Hepatocyte (in vitro differentiated cells): ENCODE measurements at regions not wholly inside any gene's neighbourhood (a gene's known extent, or its start where the extent isn't known, plus 50 kb on each side); places are given as distances from the start of the nearest gene placed in this dataset.

Experiments used
- DNase-seq: peaks from one replicate; pipeline ENCODE4 v3.0.0-alpha.2; 2016; ENCODE audit warnings: low spot score
- H2AFZ ChIP-seq: fragments of 200-600 bp; sonication (generic); 2 replicates; pipeline ENCODE4 v1.6.0; 2016; ENCODE audit warnings: antibody characterized with exemption, mild to moderate bottlenecking
- H3K27ac ChIP-seq: fragments of 200-600 bp; sonication (generic); 2 replicates; pipeline ENCODE4 v1.5.1; 2016; ENCODE audit warnings: mild to moderate bottlenecking
- H3K27me3 ChIP-seq: fragments of 200-600 bp; sonication (generic); 2 replicates; pipeline ENCODE4 v1.6.1; 2016
- H3K36me3 ChIP-seq: fragments of 200-600 bp; sonication (generic); replicated peaks from 2 replicates; pipeline ENCODE4 v1.5.1; 2016; ENCODE audit warnings: low read depth; ENCODE audit not compliant: insufficient read depth
- H3K4me1 ChIP-seq: fragments of 200-600 bp; sonication (generic); 2 replicates; pipeline ENCODE4 v1.5.1; 2016; ENCODE audit warnings: mild to moderate bottlenecking, moderate library complexity; ENCODE audit not compliant: insufficient read depth
- H3K4me2 ChIP-seq: fragments of 200-600 bp; sonication (generic); 2 replicates; pipeline ENCODE4 v1.6.0; 2016
- H3K4me3 ChIP-seq: fragments of 200-600 bp; sonication (generic); 2 replicates; pipeline ENCODE4 v1.5.1; 2016; ENCODE audit warnings: mild to moderate bottlenecking
- H3K79me2 ChIP-seq: fragments of 200-600 bp; sonication (generic); 2 replicates; pipeline ENCODE4 v1.6.0; 2017; ENCODE audit warnings: mild to moderate bottlenecking
- H3K9me2 ChIP-seq: fragments of 200-600 bp; sonication (generic); replicated peaks from 2 replicates; pipeline ENCODE4 v1.6.0; 2017; ENCODE audit warnings: mild to moderate bottlenecking; ENCODE audit not compliant: insufficient read depth
- H3K9me3 ChIP-seq: fragments of 200-600 bp; sonication (generic); 2 replicates; pipeline ENCODE4 v1.5.1; 2016; ENCODE audit warnings: low read depth, mild to moderate bottlenecking
- H4K20me1 ChIP-seq: fragments of 200-600 bp; sonication (generic); 2 replicates; pipeline ENCODE4 v1.6.0; 2016; ENCODE audit warnings: mild to moderate bottlenecking; ENCODE audit not compliant: insufficient read depth, poor library complexity, severe bottlenecking
- CTCF ChIP-seq: fragments of 200-600 bp; sonication (generic); IDR thresholded peaks from 2 replicates; pipeline ENCODE4 v1.5.1; 2016; ENCODE audit warnings: antibody characterized with exemption, mild to moderate bottlenecking; ENCODE audit not compliant: poor library complexity
- EZH2 ChIP-seq: fragments of 200-600 bp; sonication (generic); IDR thresholded peaks from 2 replicates; pipeline ENCODE4 v1.6.1; 2016; ENCODE audit warnings: antibody characterized with exemption, mild to moderate bottlenecking, borderline replicate concordance
- EZH2phosphoT487 ChIP-seq: fragments of 200-600 bp; sonication (generic); IDR thresholded peaks from one replicate; pipeline ENCODE4 v1.6.1; 2018; ENCODE audit warnings: antibody characterized with exemption, mild to moderate bottlenecking, low read depth, moderate library complexity; ENCODE audit not compliant: unreplicated experiment, severe bottlenecking
- WGBS: methylation state at CpG from one replicate; pipeline ENCODE4 v1.1.6; 2016; ENCODE audit warnings: low lambda C conversion rate; ENCODE audit errors: missing lambda C conversion rate; 5-methylcytosine and 5-hydroxymethylcytosine counted together

GRCh38 chr6:16043171-16044135, 85.4 kb upstream of the MYLIP start:
- H3K9me3 ChIP-seq = no peaks in the 10 kb centered on the region
- no peaks in the 10 kb centered on the region for H4K20me1 ChIP-seq
- H3K36me3 ChIP-seq = no peaks in the 10 kb centered on the region
- no peaks in the 10 kb centered on the region for H3K27me3 ChIP-seq
- no peak overlapping the region for H2AFZ ChIP-seq
- H3K4me2 ChIP-seq = no peak overlapping the region
- WGBS = 95% methylated on average over 5 of the region's 5 CpGs
- H3K4me3 ChIP-seq = no peak overlapping the region
- H3K9me2 ChIP-seq = no peaks in the 10 kb centered on the region
- no peaks in the 10 kb centered on the region for H3K79me2 ChIP-seq
- DNase-seq = no peak
- no peak overlapping the region for H3K27ac ChIP-seq
- H3K4me1 ChIP-seq = no peaks in the 10 kb centered on the region
- no peak for TF ChIP-seq EZH2
- TF ChIP-seq CTCF = no peak
- TF ChIP-seq EZH2phosphoT487 = no peak

GRCh38 chr6:16042751-16043150, 86.1 kb upstream of the MYLIP start:
- no peak for DNase-seq
- TF ChIP-seq CTCF (no peak), EZH2phosphoT487 (no peak), EZH2 (no peak)
- Histone ChIP-seq H3K9me3 (no peaks in the 10 kb centered on the region), H3K4me1 (no peaks in the 10 kb centered on the region), H3K4me2 (no peak overlapping the region), H3K27me3 (no peaks in the 10 kb centered on the region), H3K36me3 (no peaks in the 10 kb centered on the region), H3K9me2 (no peaks in the 10 kb centered on the region), H4K20me1 (no peaks in the 10 kb centered on the region), H3K27ac (no peak overlapping the region), H2AFZ (no peak overlapping the region), H3K79me2 (no peaks in the 10 kb centered on the region), H3K4me3 (no peak overlapping the region)
- WGBS = 96% methylated on average over 3 of the region's 3 CpGs

- H3K9me3 ChIP-seq = no peaks in the 10 kb centered on the region
These were observed 87.6 kb upstream of the MYLIP start for GRCh38 chr6:16041327-16041726.

More at GRCh38 chr6:16041327-16041726, 87.6 kb upstream of the MYLIP start:
- DNase-seq = no peak
- H3K4me1 ChIP-seq = no peaks in the 10 kb centered on the region
- no peak overlapping the region for H3K27ac ChIP-seq
- 95% methylated on average over 2 of the region's 2 CpGs for WGBS
- no peak overlapping the region for H2AFZ ChIP-seq
- H3K36me3 ChIP-seq = no peaks in the 10 kb centered on the region
- no peak overlapping the region for H3K4me3 ChIP-seq
- H4K20me1 ChIP-seq = no peaks in the 10 kb centered on the region
- no peaks in the 10 kb centered on the region for H3K27me3 ChIP-seq
- no peaks in the 10 kb centered on the region for H3K9me2 ChIP-seq
- TF ChIP-seq CTCF (no peak), EZH2phosphoT487 (no peak), EZH2 (no peak)
- no peak overlapping the region for H3K4me2 ChIP-seq
- H3K79me2 ChIP-seq = no peaks in the 10 kb centered on the region
